AG10803 (cell line): ENCODE measurements at regions not wholly inside any gene's neighbourhood (a gene's known extent, or its start where the extent isn't known, plus 50 kb on each side); places are given as distances from the start of the nearest gene placed in this dataset.
A peak's percentile ranks its signal among the peaks of the same experiment; 100 is the strongest.

Experiments
- DNase-seq: peaks from one replicate; pipeline ENCODE4 v3.0.0; 2010; ENCODE audit warnings: low read depth
- H3K4me3 ChIP-seq: 2 replicates; pipeline ENCODE4 v1.5.1; 2011; ENCODE audit warnings: mild to moderate bottlenecking, low read length, control low read depth
- TF ChIP-seq, protein P1 (sequence below): conservative IDR thresholded peaks from 2 replicates; pipeline ENCODE4 v1.5.1; 2011; ENCODE audit warnings: mild to moderate bottlenecking, low read length, control low read depth, inconsistent platforms

GRCh38 chr15:69602921-69603320 is 150.3 kb downstream of the RPLP1 start:
- TF ChIP-seq, protein P1, sequence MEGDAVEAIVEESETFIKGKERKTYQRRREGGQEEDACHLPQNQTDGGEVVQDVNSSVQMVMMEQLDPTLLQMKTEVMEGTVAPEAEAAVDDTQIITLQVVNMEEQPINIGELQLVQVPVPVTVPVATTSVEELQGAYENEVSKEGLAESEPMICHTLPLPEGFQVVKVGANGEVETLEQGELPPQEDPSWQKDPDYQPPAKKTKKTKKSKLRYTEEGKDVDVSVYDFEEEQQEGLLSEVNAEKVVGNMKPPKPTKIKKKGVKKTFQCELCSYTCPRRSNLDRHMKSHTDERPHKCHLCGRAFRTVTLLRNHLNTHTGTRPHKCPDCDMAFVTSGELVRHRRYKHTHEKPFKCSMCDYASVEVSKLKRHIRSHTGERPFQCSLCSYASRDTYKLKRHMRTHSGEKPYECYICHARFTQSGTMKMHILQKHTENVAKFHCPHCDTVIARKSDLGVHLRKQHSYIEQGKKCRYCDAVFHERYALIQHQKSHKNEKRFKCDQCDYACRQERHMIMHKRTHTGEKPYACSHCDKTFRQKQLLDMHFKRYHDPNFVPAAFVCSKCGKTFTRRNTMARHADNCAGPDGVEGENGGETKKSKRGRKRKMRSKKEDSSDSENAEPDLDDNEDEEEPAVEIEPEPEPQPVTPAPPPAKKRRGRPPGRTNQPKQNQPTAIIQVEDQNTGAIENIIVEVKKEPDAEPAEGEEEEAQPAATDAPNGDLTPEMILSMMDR, result no peak

DNA sequence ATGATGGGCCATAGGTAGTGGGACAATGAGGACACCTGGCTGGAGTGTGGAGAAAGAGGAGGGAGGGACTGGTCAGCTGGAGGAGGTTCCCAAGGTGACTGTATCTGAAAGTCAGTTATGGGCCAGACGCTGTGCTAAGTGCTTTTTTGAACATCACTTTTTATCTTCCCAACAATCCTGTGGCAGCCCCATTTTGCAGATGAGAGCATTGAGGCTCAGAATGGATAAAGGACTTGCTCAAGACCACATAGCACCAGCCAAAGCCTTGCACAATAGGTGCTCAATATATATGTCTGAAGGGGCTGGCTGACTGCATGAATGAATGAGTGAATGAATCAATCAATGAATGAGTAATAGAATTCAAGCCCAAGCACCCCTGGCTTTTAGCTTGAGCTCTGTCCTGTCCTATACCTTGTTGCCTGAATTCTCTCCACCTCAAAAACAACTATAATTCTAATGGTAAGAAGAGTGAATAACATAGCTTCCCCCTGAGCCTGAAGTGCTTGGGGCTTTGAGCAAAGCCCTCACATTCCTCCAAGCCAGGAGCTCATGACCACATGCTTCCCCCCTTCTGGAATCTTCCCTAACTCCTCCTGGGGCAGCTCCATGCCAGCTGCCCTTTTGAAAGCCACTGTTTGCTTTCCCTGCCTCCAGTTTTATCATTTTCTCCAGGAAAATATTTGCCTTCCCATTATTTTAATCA is 150.9 kb downstream of the RPLP1 start:
- no peak for DNase-seq
- no peak overlapping the region for H3K4me3 ChIP-seq
- TF ChIP-seq, protein P1, result no peak

More at GRCh38 chr15:69602921-69603320, 150.3 kb downstream of the RPLP1 start:
- no peak for DNase-seq
- H3K4me3 ChIP-seq, result no peak overlapping the region

- H3K4me3 ChIP-seq, result no peak overlapping the region
- TF ChIP-seq, protein P1, result no peak
- DNase-seq, result no peak
Measured at GRCh38 chr15:69604072-69604411, 151.4 kb downstream of the RPLP1 start.

- DNase-seq, result no peak
Measured at GRCh38 chr15:69606144-69606543, 153.5 kb downstream of the RPLP1 start.

DNA sequence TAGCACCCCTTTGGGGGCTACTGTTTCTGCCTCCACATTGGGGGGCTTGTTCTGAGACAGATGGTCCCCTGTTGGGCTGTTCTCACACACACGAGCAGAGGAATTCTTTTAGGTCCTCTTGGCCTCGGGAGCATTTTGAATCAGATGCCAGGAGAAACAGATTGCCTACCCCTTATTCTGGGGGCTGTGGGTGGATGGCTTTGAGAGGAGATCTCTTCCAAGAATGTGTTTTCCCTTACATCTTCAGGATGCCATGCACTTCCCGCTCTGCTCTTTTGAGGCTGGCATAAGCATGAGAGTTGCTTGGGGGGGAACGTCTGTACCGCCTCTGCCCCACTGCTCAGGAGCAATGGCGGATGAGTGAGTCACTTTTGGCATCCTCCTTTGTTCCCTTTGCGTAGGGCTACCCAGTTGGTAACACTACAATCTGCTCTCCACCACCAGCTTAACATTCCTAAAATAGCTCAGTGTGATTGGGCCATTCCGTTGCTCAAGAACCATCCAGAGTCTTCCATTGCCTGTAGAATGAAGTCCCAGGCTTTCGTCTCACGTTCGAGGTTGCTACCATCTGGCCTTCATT is 154.4 kb downstream of the RPLP1 start:
- TF ChIP-seq, protein P1, result no peak
- H3K4me3 ChIP-seq, result no peak overlapping the region
- DNase-seq, result peak; percentile 66

More at GRCh38 chr15:69606144-69606543, 153.5 kb downstream of the RPLP1 start:
- TF ChIP-seq, protein P1, result no peak
- H3K4me3 ChIP-seq, result no peak overlapping the region

GRCh38 chr15:69608661-69609060 is 156.0 kb downstream of the RPLP1 start:
- no peak for DNase-seq
- TF ChIP-seq, protein P1, result no peak
- no peak overlapping the region for H3K4me3 ChIP-seq

DNA sequence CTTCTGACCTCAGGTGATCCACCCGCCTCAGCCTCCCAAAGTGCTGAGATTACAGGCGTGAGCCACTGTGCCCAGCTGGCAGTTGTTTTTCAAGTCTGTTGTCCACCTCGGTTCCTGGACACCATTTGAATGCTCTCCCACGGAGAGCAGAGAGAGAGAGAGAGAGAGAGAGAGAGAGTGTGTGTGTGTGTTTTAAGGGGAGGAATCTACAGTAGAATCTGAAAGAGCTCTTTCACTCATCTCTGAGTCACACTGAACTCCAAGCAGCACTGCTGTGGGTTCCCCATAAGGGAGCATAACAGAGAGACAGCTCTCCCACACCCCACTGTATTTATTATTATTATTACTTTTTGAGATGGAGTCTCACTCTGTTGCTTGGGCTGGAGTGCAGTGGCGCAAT is 156.6 kb downstream of the RPLP1 start:
- TF ChIP-seq, protein P1, result no peak
- no peak overlapping the region for H3K4me3 ChIP-seq
- DNase-seq, result peak; percentile 17
